Fibroblast of villous mesenchyme (primary cell): ENCODE measurements at regions not wholly inside any gene's neighbourhood (a gene's known extent, or its start where the extent isn't known, plus 50 kb on each side); places are given as distances from the start of the nearest gene placed in this dataset.

Experiments used
- DNase-seq: peaks from one replicate; pipeline ENCODE4 v3.0.0-alpha.2; 2010; ENCODE audit warnings: low read depth
- H3K4me3 ChIP-seq: 2 replicates; pipeline ENCODE4 v1.5.1; 2011; ENCODE audit warnings: low read depth, mild to moderate bottlenecking, low read length
- TF ChIP-seq, protein P1 (sequence below): IDR thresholded peaks from 2 replicates; pipeline ENCODE4 v1.5.1; 2012; ENCODE audit warnings: low read depth, mild to moderate bottlenecking, low read length; ENCODE audit not compliant: insufficient read depth

DNA sequence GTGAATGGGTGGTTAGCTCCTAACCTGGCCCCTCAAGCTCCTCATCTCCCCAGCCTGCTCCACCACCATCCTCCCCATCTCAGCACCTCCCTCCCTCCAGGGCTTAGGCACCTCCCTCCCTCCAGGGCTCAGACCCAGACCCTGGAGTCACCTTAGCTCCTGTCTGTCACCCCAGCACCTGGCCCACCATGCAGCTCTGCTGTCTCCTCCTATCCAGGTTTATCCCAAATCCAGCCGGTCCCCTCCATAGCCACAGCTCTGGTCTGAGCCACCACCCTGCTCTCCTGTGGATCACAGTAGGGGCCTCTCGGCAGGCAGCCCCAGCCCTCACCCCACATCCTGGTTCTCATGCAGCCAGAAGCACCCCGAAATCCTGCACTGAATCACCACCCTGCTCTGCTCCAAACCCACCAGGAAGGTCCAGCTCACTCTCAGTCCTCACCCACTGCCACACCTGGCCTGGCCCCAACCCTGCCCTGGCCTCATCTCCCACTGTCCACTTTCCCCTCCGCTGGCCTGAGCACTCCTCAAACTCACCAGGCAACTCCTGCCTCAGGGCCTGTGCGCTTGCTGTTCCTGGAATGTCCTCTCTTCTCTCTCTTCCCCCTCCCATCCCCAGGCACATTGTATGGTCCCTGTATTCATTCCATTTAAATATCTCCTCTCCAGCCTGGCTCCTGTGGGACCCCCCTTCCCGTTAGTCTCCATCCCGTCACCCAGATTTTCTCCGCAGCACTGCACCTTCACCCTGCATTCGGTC is 62.6 kb downstream of the DIO3 start:
- no peak for DNase-seq

GRCh38 chr14:101624536-101624935 is 63.2 kb downstream of the DIO3 start:
- H3K4me3 ChIP-seq = no peak overlapping the region
- TF ChIP-seq, protein P1, sequence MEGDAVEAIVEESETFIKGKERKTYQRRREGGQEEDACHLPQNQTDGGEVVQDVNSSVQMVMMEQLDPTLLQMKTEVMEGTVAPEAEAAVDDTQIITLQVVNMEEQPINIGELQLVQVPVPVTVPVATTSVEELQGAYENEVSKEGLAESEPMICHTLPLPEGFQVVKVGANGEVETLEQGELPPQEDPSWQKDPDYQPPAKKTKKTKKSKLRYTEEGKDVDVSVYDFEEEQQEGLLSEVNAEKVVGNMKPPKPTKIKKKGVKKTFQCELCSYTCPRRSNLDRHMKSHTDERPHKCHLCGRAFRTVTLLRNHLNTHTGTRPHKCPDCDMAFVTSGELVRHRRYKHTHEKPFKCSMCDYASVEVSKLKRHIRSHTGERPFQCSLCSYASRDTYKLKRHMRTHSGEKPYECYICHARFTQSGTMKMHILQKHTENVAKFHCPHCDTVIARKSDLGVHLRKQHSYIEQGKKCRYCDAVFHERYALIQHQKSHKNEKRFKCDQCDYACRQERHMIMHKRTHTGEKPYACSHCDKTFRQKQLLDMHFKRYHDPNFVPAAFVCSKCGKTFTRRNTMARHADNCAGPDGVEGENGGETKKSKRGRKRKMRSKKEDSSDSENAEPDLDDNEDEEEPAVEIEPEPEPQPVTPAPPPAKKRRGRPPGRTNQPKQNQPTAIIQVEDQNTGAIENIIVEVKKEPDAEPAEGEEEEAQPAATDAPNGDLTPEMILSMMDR = no peak
- no peak for DNase-seq

More for the DNA sequence above, 62.6 kb downstream of the DIO3 start:
- no peak overlapping the region for H3K4me3 ChIP-seq
- TF ChIP-seq, protein P1 = no peak

GRCh38 chr14:101625336-101626097 is 64.2 kb downstream of the DIO3 start:
- no peak overlapping the region for H3K4me3 ChIP-seq
- no peak for DNase-seq
- TF ChIP-seq, protein P1 = no peak

GRCh38 chr14:101626331-101626730 is 65.0 kb downstream of the DIO3 start:
- TF ChIP-seq, protein P1 = no peak
- DNase-seq = no peak
- H3K4me3 ChIP-seq = no peak overlapping the region

GRCh38 chr14:101627915-101628262 is 66.6 kb downstream of the DIO3 start:
- TF ChIP-seq, protein P1 = no peak
- H3K4me3 ChIP-seq = no peak overlapping the region
- DNase-seq = no peak

DNA sequence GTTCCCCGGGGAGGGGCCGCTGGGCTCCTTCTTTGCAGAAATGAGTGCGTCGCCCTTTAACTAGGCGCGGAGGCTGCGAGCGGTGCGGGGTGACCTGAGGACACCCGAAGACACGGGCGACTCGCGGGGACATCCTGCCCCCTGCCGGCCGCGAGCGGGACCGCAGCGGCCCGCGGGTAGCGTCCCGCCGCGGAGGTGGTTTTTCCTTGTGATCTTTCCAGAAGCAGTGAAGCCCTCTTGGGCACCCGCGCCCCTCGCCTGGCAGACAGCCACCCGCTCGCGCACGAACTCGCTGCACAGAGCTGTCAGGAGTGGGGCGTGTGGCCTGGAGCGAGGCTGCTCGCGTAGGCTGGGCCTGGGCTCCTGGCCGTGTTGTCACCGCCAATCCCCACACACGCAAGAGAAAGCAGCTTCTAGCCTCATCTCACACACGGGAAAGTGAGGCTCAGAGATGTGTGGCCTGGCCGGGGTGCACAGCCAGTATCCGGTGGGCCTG is 67.2 kb downstream of the DIO3 start:
- peak overlapping the region; percentile 19 for H3K4me3 ChIP-seq
- TF ChIP-seq, protein P1 = peak; percentile 75
- DNase-seq = peak; percentile 62
